Vagina (tissue), 2 donors: ENCODE measurements at regions not wholly inside any gene's neighbourhood (a gene's known extent, or its start where the extent isn't known, plus 50 kb on each side); places are given as distances from the start of the nearest gene placed in this dataset.

Source experiments
- CTCF ChIP-seq, 3 experiments: fragments of 450-650 bp in 2 of 3; fragments of 200-600 bp in 1 of 3; sonication (generic) in 1 of 3; IDR thresholded peaks; one replicate each; pipeline ENCODE4 v1.5.1; 2017 to 2019; ENCODE audit warnings: antibody characterized with exemption in 3 of 3, mild to moderate bottlenecking in 2 of 3, moderate library complexity in 2 of 3
- POLR2A ChIP-seq, 2 donors: fragments of 450-650 bp; IDR thresholded peaks; one replicate each; pipeline ENCODE4 v1.6.1; 2017; ENCODE audit warnings: antibody characterized with exemption in 2 of 2, mild to moderate bottlenecking in 2 of 2, moderate library complexity in 2 of 2

GRCh38 chr7:84482476-84482875, 287.9 kb upstream of the SEMA3A start:
- TF ChIP-seq POLR2A (IDR thresholded peaks at IDR 0.05) (no peak), CTCF (IDR thresholded peaks at IDR 0.05) (no peak)
